Mucosa of rectum (tissue), 2 donors: ENCODE measurements at regions not wholly inside any gene's neighbourhood (a gene's known extent, or its start where the extent isn't known, plus 50 kb on each side); places are given as distances from the start of the nearest gene placed in this dataset.

Source experiments
- H3K27ac ChIP-seq, 2 donors: one replicate each; pipeline ENCODE4 v1.7.0; 2013; ENCODE audit warnings: inconsistent platforms in 2 of 2, low read depth in 2 of 2, low read length in 2 of 2
- H3K27me3 ChIP-seq, 2 donors: one replicate each; pipeline ENCODE4 v1.7.0; 2013; ENCODE audit warnings: low read length in 2 of 2; ENCODE audit not compliant: control insufficient read depth in 2 of 2, insufficient read depth in 2 of 2
- H3K36me3 ChIP-seq, 2 donors: one replicate each; pipeline ENCODE4 v1.7.0; 2013; ENCODE audit warnings: low read length in 2 of 2; ENCODE audit not compliant: control insufficient read depth in 2 of 2, insufficient read depth in 2 of 2
- H3K4me1 ChIP-seq, 2 donors: one replicate each; pipeline ENCODE4 v1.7.0; 2013; ENCODE audit warnings: low read length in 2 of 2, mild to moderate bottlenecking in 1 of 2; ENCODE audit not compliant: control insufficient read depth in 2 of 2, insufficient read depth in 2 of 2
- H3K4me3 ChIP-seq, 2 donors: one replicate each; pipeline ENCODE4 v1.7.0; 2013; ENCODE audit warnings: low read length in 2 of 2
- H3K9ac ChIP-seq, 2 donors: one replicate each; pipeline ENCODE4 v1.7.0; 2013; ENCODE audit warnings: low read length in 2 of 2, low read depth in 1 of 2, mild to moderate bottlenecking in 1 of 2
- H3K9me3 ChIP-seq, 2 donors: one replicate each; pipeline ENCODE4 v1.7.0; 2013; ENCODE audit warnings: low read length in 2 of 2; ENCODE audit not compliant: control insufficient read depth in 2 of 2
- donor health status: healthy.
- donor health status: Normal muscosa, but diverticular disease.

- H3K36me3 ChIP-seq: no peaks in the 10 kb centered on the region
- no peak overlapping the region for H3K9ac ChIP-seq
- H3K4me3 ChIP-seq: no peak overlapping the region
- H3K27me3 ChIP-seq: no peaks in the 10 kb centered on the region
- H3K27ac ChIP-seq: no peak overlapping the region
- no peaks in the 10 kb centered on the region for H3K4me1 ChIP-seq
- H3K9me3 ChIP-seq: no peaks in the 10 kb centered on the region
These were observed 257.9 kb downstream of the SUCLG1 start for GRCh38 chr2:84201158-84201557.

- Histone ChIP-seq H3K27ac (no peak overlapping the region), H3K36me3 (no peaks in the 10 kb centered on the region), H3K27me3 (no peaks in the 10 kb centered on the region), H3K4me1 (no peaks in the 10 kb centered on the region), H3K9me3 (no peaks in the 10 kb centered on the region), H3K4me3 (no peak overlapping the region), H3K9ac (no peak overlapping the region)
These were observed 261.2 kb downstream of the SUCLG1 start for GRCh38 chr2:84197901-84198300.

- Histone ChIP-seq H3K36me3 (no peaks in the 10 kb centered on the region), H3K4me1 (no peaks in the 10 kb centered on the region), H3K9me3 (no peaks in the 10 kb centered on the region), H3K9ac (no peak overlapping the region), H3K27ac (no peak overlapping the region), H3K4me3 (no peak overlapping the region), H3K27me3 (no peaks in the 10 kb centered on the region)
These were observed 264.0 kb downstream of the SUCLG1 start for GRCh38 chr2:84194949-84195644.

GRCh38 chr2:84194181-84194580 is 264.9 kb downstream of the SUCLG1 start:
- H3K9ac ChIP-seq: no peak overlapping the region
- no peaks in the 10 kb centered on the region for H3K36me3 ChIP-seq
- H3K27me3 ChIP-seq: no peaks in the 10 kb centered on the region
- H3K4me3 ChIP-seq: no peak overlapping the region
- no peaks in the 10 kb centered on the region for H3K4me1 ChIP-seq
- H3K27ac ChIP-seq: no peak overlapping the region
- H3K9me3 ChIP-seq: no peaks in the 10 kb centered on the region

- H3K4me3 ChIP-seq: no peak overlapping the region
- no peaks in the 10 kb centered on the region for H3K27me3 ChIP-seq
- no peaks in the 10 kb centered on the region for H3K9me3 ChIP-seq
- H3K36me3 ChIP-seq: no peaks in the 10 kb centered on the region
- H3K27ac ChIP-seq: no peak overlapping the region
- no peaks in the 10 kb centered on the region for H3K4me1 ChIP-seq
- H3K9ac ChIP-seq: no peak overlapping the region
These were observed 271.8 kb downstream of the SUCLG1 start for GRCh38 chr2:84187258-84187657.

GRCh38 chr2:84181927-84182326 is 277.2 kb downstream of the SUCLG1 start:
- no peak overlapping the region for H3K9ac ChIP-seq
- no peaks in the 10 kb centered on the region for H3K36me3 ChIP-seq
- no peak overlapping the region for H3K27ac ChIP-seq
- H3K4me1 ChIP-seq: no peaks in the 10 kb centered on the region
- no peak overlapping the region for H3K4me3 ChIP-seq
- H3K27me3 ChIP-seq: no peaks in the 10 kb centered on the region
- H3K9me3 ChIP-seq: no peaks in the 10 kb centered on the region

GRCh38 chr2:84177733-84178132 is 281.3 kb downstream of the SUCLG1 start:
- no peak overlapping the region for H3K4me3 ChIP-seq
- no peaks in the 10 kb centered on the region for H3K9me3 ChIP-seq
- H3K9ac ChIP-seq: no peak overlapping the region
- no peaks in the 10 kb centered on the region for H3K4me1 ChIP-seq
- no peaks in the 10 kb centered on the region for H3K27me3 ChIP-seq
- H3K36me3 ChIP-seq: no peaks in the 10 kb centered on the region
- H3K27ac ChIP-seq: no peak overlapping the region

- H3K27me3 ChIP-seq: no peaks in the 10 kb centered on the region
- no peak overlapping the region for H3K27ac ChIP-seq
- H3K9ac ChIP-seq: no peak overlapping the region
- no peak overlapping the region for H3K4me3 ChIP-seq
- no peaks in the 10 kb centered on the region for H3K4me1 ChIP-seq
- H3K36me3 ChIP-seq: no peaks in the 10 kb centered on the region
- H3K9me3 ChIP-seq: no peaks in the 10 kb centered on the region
These were observed 283.1 kb downstream of the SUCLG1 start for GRCh38 chr2:84175970-84176369.

GRCh38 chr2:84175340-84175739 is 283.7 kb downstream of the SUCLG1 start:
- Histone ChIP-seq H3K27me3 (no peaks in the 10 kb centered on the region), H3K4me1 (no peaks in the 10 kb centered on the region), H3K9ac (no peak overlapping the region), H3K27ac (no peak overlapping the region), H3K36me3 (no peaks in the 10 kb centered on the region), H3K9me3 (no peaks in the 10 kb centered on the region), H3K4me3 (no peak overlapping the region)

GRCh38 chr2:84173041-84173440 is 286.0 kb downstream of the SUCLG1 start:
- Histone ChIP-seq H3K36me3 (no peaks in the 10 kb centered on the region), H3K4me3 (no peak overlapping the region), H3K27ac (no peak overlapping the region), H3K4me1 (no peaks in the 10 kb centered on the region), H3K9me3 (no peaks in the 10 kb centered on the region), H3K27me3 (no peaks in the 10 kb centered on the region), H3K9ac (no peak overlapping the region)

GRCh38 chr2:84170979-84171378 is 288.1 kb downstream of the SUCLG1 start:
- Histone ChIP-seq H3K36me3 (no peaks in the 10 kb centered on the region), H3K4me3 (no peak overlapping the region), H3K4me1 (no peaks in the 10 kb centered on the region), H3K9ac (no peak overlapping the region), H3K27me3 (no peaks in the 10 kb centered on the region), H3K27ac (no peak overlapping the region), H3K9me3 (no peaks in the 10 kb centered on the region)
